ENCODE measurements at regions not wholly inside any gene's neighbourhood (a gene's known extent, or its start where the extent isn't known, plus 50 kb on each side); places are given as distances from the start of the nearest gene placed in this dataset.

GRCh38 chr2:7826656-7827055 lies 855.2 kb upstream of the ID2 start:
- Mint-ChIP-seq H3K4me3 (no peak overlapping the region), H3K36me3 (no peaks in the 10 kb centered on the region), H3K4me1 (no peaks in the 10 kb centered on the region), H3K9me3 (no peaks in the 10 kb centered on the region), H3K27ac (no peak overlapping the region), H3K27me3 (peaks cover 10% of the 10 kb centered on the region)
- no peak for ATAC-seq

- H3K27ac Mint-ChIP-seq, result no peak overlapping the region
- H3K27me3 Mint-ChIP-seq, result peaks cover 10% of the 10 kb centered on the region
Measured at GRCh38 chr2:7829241-7829640, 852.6 kb upstream of the ID2 start.

GRCh38 chr2:7830616-7831015 lies 851.2 kb upstream of the ID2 start:
- H3K4me3 Mint-ChIP-seq, result no peak overlapping the region
- no peak for ATAC-seq
- peaks cover 10% of the 10 kb centered on the region for H3K27me3 Mint-ChIP-seq
- H3K27ac Mint-ChIP-seq, result no peak overlapping the region
- H3K36me3 Mint-ChIP-seq, result no peaks in the 10 kb centered on the region
- peaks cover 7% of the 10 kb centered on the region for H3K4me1 Mint-ChIP-seq
- peaks cover 7% of the 10 kb centered on the region for H3K9me3 Mint-ChIP-seq

More at GRCh38 chr2:7829241-7829640, 852.6 kb upstream of the ID2 start:
- Mint-ChIP-seq H3K36me3 (no peaks in the 10 kb centered on the region), H3K9me3 (peaks cover 7% of the 10 kb centered on the region), H3K4me1 (no peaks in the 10 kb centered on the region), H3K4me3 (no peak overlapping the region)
- ATAC-seq, result no peak

GRCh38 chr2:7835151-7835550 lies 846.7 kb upstream of the ID2 start:
- Mint-ChIP-seq H3K27ac (no peak overlapping the region), H3K4me1 (peaks cover 13% of the 10 kb centered on the region)

GRCh38 chr2:7835693-7836680 lies 845.9 kb upstream of the ID2 start:
- peak; percentile 67 for ATAC-seq
- H3K4me1 Mint-ChIP-seq, result peaks cover 13% of the 10 kb centered on the region

More at GRCh38 chr2:7835151-7835550, 846.7 kb upstream of the ID2 start:
- no peak overlapping the region for H3K4me3 Mint-ChIP-seq
- no peak for ATAC-seq
- H3K36me3 Mint-ChIP-seq, result no peaks in the 10 kb centered on the region
- peaks cover 3% of the 10 kb centered on the region for H3K27me3 Mint-ChIP-seq
- H3K9me3 Mint-ChIP-seq, result peaks cover 7% of the 10 kb centered on the region

GRCh38 chr2:7837237-7837760 lies 844.6 kb upstream of the ID2 start:
- peaks cover 13% of the 10 kb centered on the region for H3K4me1 Mint-ChIP-seq
- no peaks in the 10 kb centered on the region for H3K36me3 Mint-ChIP-seq
- no peak for ATAC-seq
- no peak overlapping the region for H3K4me3 Mint-ChIP-seq
- no peak overlapping the region for H3K27ac Mint-ChIP-seq
- peaks cover 11% of the 10 kb centered on the region for H3K9me3 Mint-ChIP-seq
- H3K27me3 Mint-ChIP-seq, result no peaks in the 10 kb centered on the region

More at GRCh38 chr2:7835693-7836680, 845.9 kb upstream of the ID2 start:
- Mint-ChIP-seq H3K27ac (no peak overlapping the region), H3K4me3 (no peak overlapping the region), H3K36me3 (no peaks in the 10 kb centered on the region), H3K27me3 (no peaks in the 10 kb centered on the region), H3K9me3 (peaks cover 7% of the 10 kb centered on the region)

GRCh38 chr2:7838669-7839068 lies 843.2 kb upstream of the ID2 start:
- H3K27ac Mint-ChIP-seq, result no peak overlapping the region
- peaks cover 13% of the 10 kb centered on the region for H3K4me1 Mint-ChIP-seq
- H3K27me3 Mint-ChIP-seq, result no peaks in the 10 kb centered on the region
- no peaks in the 10 kb centered on the region for H3K36me3 Mint-ChIP-seq
- no peak for ATAC-seq
- no peak overlapping the region for H3K4me3 Mint-ChIP-seq
- H3K9me3 Mint-ChIP-seq, result peaks cover 5% of the 10 kb centered on the region

- Mint-ChIP-seq H3K4me3 (no peak overlapping the region), H3K4me1 (peaks cover 4% of the 10 kb centered on the region), H3K27ac (no peak overlapping the region), H3K36me3 (no peaks in the 10 kb centered on the region), H3K27me3 (peaks cover 8% of the 10 kb centered on the region), H3K9me3 (peaks cover 5% of the 10 kb centered on the region)
- ATAC-seq, result no peak
Measured at GRCh38 chr2:7840651-7841380, 841.0 kb upstream of the ID2 start.

- Mint-ChIP-seq H3K27me3 (peaks cover 14% of the 10 kb centered on the region), H3K27ac (no peak overlapping the region)
Measured at GRCh38 chr2:7841751-7842150, 840.1 kb upstream of the ID2 start.

GRCh38 chr2:7844414-7844965 lies 837.4 kb upstream of the ID2 start:
- H3K4me3 Mint-ChIP-seq, result no peak overlapping the region
- no peaks in the 10 kb centered on the region for H3K36me3 Mint-ChIP-seq
- ATAC-seq, result no peak
- H3K27me3 Mint-ChIP-seq, result peaks cover 14% of the 10 kb centered on the region
- H3K4me1 Mint-ChIP-seq, result no peaks in the 10 kb centered on the region
- peaks cover 5% of the 10 kb centered on the region for H3K9me3 Mint-ChIP-seq
- no peak overlapping the region for H3K27ac Mint-ChIP-seq

More at GRCh38 chr2:7841751-7842150, 840.1 kb upstream of the ID2 start:
- H3K36me3 Mint-ChIP-seq, result no peaks in the 10 kb centered on the region
- peaks cover 5% of the 10 kb centered on the region for H3K9me3 Mint-ChIP-seq
- ATAC-seq, result no peak
- no peak overlapping the region for H3K4me3 Mint-ChIP-seq
- no peaks in the 10 kb centered on the region for H3K4me1 Mint-ChIP-seq

- Mint-ChIP-seq H3K9me3 (peaks cover 5% of the 10 kb centered on the region), H3K27ac (no peak overlapping the region), H3K4me1 (no peaks in the 10 kb centered on the region), H3K27me3 (peaks cover 17% of the 10 kb centered on the region), H3K4me3 (no peak overlapping the region), H3K36me3 (no peaks in the 10 kb centered on the region)
- no peak for ATAC-seq
Measured at GRCh38 chr2:7845332-7845731, 836.5 kb upstream of the ID2 start.

GRCh38 chr2:7846607-7847006 lies 835.2 kb upstream of the ID2 start:
- no peak for ATAC-seq
- H3K4me3 Mint-ChIP-seq, result no peak overlapping the region
- no peaks in the 10 kb centered on the region for H3K4me1 Mint-ChIP-seq
- peaks cover 21% of the 10 kb centered on the region for H3K27me3 Mint-ChIP-seq
- no peak overlapping the region for H3K27ac Mint-ChIP-seq
- H3K9me3 Mint-ChIP-seq, result no peaks in the 10 kb centered on the region
- H3K36me3 Mint-ChIP-seq, result no peaks in the 10 kb centered on the region

- Mint-ChIP-seq H3K4me1 (no peaks in the 10 kb centered on the region), H3K27ac (no peak overlapping the region), H3K4me3 (no peak overlapping the region), H3K36me3 (no peaks in the 10 kb centered on the region), H3K9me3 (no peaks in the 10 kb centered on the region), H3K27me3 (peaks cover 21% of the 10 kb centered on the region)
- ATAC-seq, result no peak
Measured at GRCh38 chr2:7847321-7847720, 834.5 kb upstream of the ID2 start.

GRCh38 chr2:7849027-7849426 lies 832.8 kb upstream of the ID2 start:
- Mint-ChIP-seq H3K9me3 (no peaks in the 10 kb centered on the region), H3K27me3 (peaks cover 33% of the 10 kb centered on the region), H3K4me3 (no peak overlapping the region), H3K36me3 (no peaks in the 10 kb centered on the region), H3K27ac (no peak overlapping the region), H3K4me1 (no peaks in the 10 kb centered on the region)
- ATAC-seq, result no peak

GRCh38 chr2:7849531-7849930 lies 832.3 kb upstream of the ID2 start:
- Mint-ChIP-seq H3K4me1 (no peaks in the 10 kb centered on the region), H3K4me3 (no peak overlapping the region), H3K9me3 (peaks cover 2% of the 10 kb centered on the region), H3K27ac (no peak overlapping the region), H3K36me3 (no peaks in the 10 kb centered on the region), H3K27me3 (peaks cover 38% of the 10 kb centered on the region)
- no peak for ATAC-seq
